NCI-H128 (cell line): ENCODE measurements at regions not wholly inside any gene's neighbourhood (a gene's known extent, or its start where the extent isn't known, plus 50 kb on each side); places are given as distances from the start of the nearest gene placed in this dataset.
"Not testable (repeated sequence)": the region's sequence is repeated elsewhere in the genome, so short reads cannot be mapped to it uniquely, and the experiment has no call there.

ENCODE experiments used
- DNase-seq: peaks from one replicate; lab custom pipeline; 2025; ENCODE audit not compliant: unreplicated experiment; lab: John Stamatoyannopoulos, UW

- no peak for DNase-seq
These were observed 184.1 kb upstream of the HES1 start for GRCh38 chr3:193951859-193952258.

GRCh38 chr3:193954752-193955151, 181.2 kb upstream of the HES1 start:
- DNase-seq = no peak

GRCh38 chr3:193955719-193956118, 180.2 kb upstream of the HES1 start:
- no peak for DNase-seq

GRCh38 chr3:193959861-193960260, 176.1 kb upstream of the HES1 start:
- no peak for DNase-seq

GRCh38 chr3:193960487-193961274, 175.3 kb upstream of the HES1 start:
- no peak for DNase-seq

GRCh38 chr3:193962986-193963685, 172.8 kb upstream of the HES1 start:
- DNase-seq = no peak

GRCh38 chr3:193963808-193964516, 172.0 kb upstream of the HES1 start:
- DNase-seq = no peak

- no peak for DNase-seq
These were observed 171.4 kb upstream of the HES1 start for GRCh38 chr3:193964517-193964880.

GRCh38 chr3:193968380-193968974, 167.5 kb upstream of the HES1 start:
- DNase-seq = no peak

- DNase-seq = not testable (repeated sequence)
These were observed 165.7 kb upstream of the HES1 start for GRCh38 chr3:193970131-193970772.

- no peak for DNase-seq
These were observed 165.2 kb upstream of the HES1 start for GRCh38 chr3:193970773-193971206.

- no peak for DNase-seq
These were observed 164.6 kb upstream of the HES1 start for GRCh38 chr3:193971261-193971751.

- no peak for DNase-seq
These were observed 164.0 kb upstream of the HES1 start for GRCh38 chr3:193971966-193972365.

GRCh38 chr3:193972832-193973231, 163.1 kb upstream of the HES1 start:
- no peak for DNase-seq

- no peak for DNase-seq
These were observed 161.7 kb upstream of the HES1 start for GRCh38 chr3:193974191-193974652.

GRCh38 chr3:193974671-193975535, 161.0 kb upstream of the HES1 start:
- DNase-seq = no peak

- no peak for DNase-seq
These were observed 158.3 kb upstream of the HES1 start for GRCh38 chr3:193977622-193978021.

- DNase-seq = no peak
These were observed 157.9 kb upstream of the HES1 start for GRCh38 chr3:193978030-193978429.

GRCh38 chr3:193978486-193978885, 157.5 kb upstream of the HES1 start:
- no peak for DNase-seq

GRCh38 chr3:193980326-193980725, 155.6 kb upstream of the HES1 start:
- DNase-seq = no peak
